ENCODE measurements at regions not wholly inside any gene's neighbourhood (a gene's known extent, or its start where the extent isn't known, plus 50 kb on each side); places are given as distances from the start of the nearest gene placed in this dataset.
"Not testable (repeated sequence)": the region's sequence is repeated elsewhere in the genome, so short reads cannot be mapped to it uniquely, and the experiment has no call there.

DNA sequence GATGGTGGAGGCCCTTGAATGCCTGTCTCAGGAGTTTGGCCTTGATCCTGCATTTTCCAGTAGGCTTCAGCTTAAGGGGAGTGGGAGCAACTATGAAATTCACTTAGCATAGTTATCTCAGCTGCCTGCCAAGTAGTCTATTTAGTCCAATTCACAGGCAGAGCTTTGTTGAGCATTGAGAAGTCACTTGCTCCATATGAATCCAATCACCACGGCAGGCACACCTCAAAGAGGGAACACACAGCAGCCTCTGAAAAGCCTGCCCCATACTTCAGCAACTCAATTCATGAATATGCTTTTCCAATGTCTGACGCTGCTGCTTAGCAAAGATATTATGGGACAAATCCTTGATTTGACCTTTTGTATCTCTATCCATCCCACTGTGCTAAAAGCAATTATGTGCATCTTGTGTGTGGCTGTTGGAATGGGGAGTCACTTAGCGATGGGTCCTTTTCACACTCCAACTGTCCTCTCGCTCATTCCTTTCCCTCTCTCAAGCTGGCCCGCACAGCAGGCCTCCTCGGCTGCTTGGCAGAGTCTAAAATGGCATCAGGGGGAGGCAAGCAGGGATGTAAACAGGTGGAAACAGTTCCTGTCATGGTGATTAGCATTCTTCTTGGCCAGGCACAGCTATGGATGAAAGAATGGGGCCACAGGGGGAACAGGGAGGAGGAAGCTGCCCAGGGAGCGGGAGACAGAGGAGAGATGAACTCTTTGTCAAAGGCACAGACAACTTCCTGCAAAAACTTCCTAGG, 56.0 kb upstream of the LRPPRC start:
- DNase-seq (ENCODE audit: low spot score) = no peak

- DNase-seq (ENCODE audit: low spot score) = no peak
These were observed 56.8 kb upstream of the LRPPRC start for GRCh38 chr2:44052584-44052983.

- no peak for DNase-seq (ENCODE audit: low spot score)
These were observed 57.3 kb upstream of the LRPPRC start for GRCh38 chr2:44053052-44053451.

GRCh38 chr2:44053456-44053855, 57.7 kb upstream of the LRPPRC start:
- DNase-seq (ENCODE audit: low spot score) = no peak

DNA sequence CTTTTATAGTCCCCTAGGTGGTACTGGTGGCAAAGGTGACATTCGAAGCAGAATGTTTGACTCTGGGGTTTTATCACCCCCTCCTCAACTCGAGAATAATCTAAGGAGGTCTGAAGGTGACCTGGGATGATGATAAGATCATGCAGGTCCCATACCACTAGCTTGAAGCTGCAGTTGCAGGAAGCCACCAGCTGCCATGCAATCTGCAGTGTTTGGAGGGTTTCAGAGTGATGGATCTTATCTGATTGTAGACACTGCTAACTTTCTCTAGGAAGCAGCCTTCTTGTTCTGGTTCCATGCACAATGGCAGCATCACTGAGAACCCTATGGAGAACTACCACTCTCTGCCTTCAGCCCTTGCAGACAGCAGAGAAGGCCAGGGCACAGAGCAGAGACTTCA, 59.4 kb upstream of the LRPPRC start:
- DNase-seq (ENCODE audit: low spot score) = no peak

- no peak for DNase-seq (ENCODE audit: low spot score)
These were observed 59.9 kb upstream of the LRPPRC start for GRCh38 chr2:44055664-44056063.

GRCh38 chr2:44056947-44057346, 61.2 kb upstream of the LRPPRC start:
- no peak for DNase-seq (ENCODE audit: low spot score)

DNA sequence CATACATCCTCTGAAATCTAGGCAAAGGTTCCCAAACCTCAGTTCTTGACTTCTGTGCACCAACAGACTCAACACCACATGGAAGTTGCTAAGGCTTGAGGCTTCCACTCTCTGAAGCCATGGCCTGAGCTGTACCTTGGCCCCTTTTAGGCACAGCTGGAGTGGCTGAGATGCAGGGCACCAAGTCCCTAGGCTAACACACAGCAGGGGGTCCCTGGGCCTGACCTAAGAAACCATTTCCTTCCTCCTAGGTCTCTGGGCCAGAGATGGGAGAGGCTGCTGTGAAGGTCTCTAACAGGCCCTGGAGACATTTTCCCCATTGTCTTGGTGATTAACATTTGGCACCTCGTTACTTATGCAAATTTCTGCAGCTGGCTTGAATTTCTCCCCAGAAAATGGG, 64.5 kb upstream of the LRPPRC start:
- DNase-seq (ENCODE audit: low spot score) = not testable (repeated sequence)

GRCh38 chr2:44060990-44061389, 65.2 kb upstream of the LRPPRC start:
- no peak for DNase-seq (ENCODE audit: low spot score)

DNA sequence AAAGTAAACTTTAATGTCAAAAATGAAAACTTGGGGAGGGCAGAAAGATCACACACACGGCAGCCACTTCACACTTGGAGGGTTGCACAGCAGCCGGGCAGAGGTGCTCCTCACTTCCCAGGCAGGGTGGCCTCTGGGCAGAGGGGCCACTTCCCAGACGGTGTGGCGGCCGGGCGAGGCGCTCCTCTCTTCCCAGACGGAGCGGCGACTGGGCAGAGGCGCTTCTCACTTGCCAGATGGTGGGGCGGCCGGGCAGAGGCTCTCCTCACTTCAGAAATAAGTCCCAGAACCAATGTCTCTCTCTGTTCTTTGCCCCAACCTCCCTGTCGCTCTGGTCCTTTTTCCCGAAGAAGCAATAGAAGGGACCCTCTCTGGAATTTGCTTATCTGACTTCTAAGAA, 65.7 kb upstream of the LRPPRC start:
- no peak for DNase-seq (ENCODE audit: low spot score)

- DNase-seq (ENCODE audit: low spot score) = no peak
These were observed 66.1 kb upstream of the LRPPRC start for GRCh38 chr2:44061876-44062275.

GRCh38 chr2:44063033-44063432, 67.2 kb upstream of the LRPPRC start:
- DNase-seq (ENCODE audit: low spot score) = no peak

- DNase-seq (ENCODE audit: low spot score) = not testable (repeated sequence)
These were observed 68.5 kb upstream of the LRPPRC start for GRCh38 chr2:44064281-44064680.

DNA sequence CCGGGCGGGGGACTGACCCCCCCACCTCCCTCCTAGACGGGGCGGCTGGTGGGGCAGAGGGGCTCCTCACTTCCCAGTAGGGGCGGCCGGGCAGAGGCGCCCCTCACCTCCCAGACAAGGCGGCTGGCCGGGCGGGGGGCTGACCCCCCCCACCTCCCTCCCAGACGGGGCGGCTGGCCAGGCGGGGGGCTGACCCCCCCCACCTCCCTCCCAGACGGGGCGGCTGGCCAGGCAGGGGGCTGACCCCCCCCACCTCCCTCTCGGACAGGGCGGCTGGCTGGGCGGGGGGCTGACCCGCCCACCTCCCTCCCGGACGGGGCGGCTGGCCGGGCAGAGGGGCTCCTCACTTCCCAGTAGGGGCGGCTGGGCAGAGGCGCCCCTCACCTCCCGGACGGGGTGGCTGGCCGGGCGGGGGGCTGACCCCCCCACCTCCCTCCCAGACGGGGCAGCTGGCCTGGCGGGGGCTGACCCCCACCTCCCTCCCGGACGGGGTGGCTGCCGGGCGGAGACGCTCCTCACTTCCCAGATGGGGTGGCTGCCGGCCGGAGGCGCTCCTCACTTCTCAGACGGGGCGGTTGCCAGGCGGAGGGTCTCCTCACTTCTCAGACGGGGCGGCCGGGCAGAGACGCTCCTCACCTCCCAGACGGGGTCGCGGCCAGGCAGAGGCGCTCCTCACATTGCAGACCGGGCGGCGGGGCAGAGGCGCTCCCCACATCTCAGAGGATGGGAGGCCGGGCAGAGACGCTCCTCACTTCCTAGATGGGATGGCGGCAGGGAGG, 71.4 kb upstream of the LRPPRC start:
- DNase-seq (ENCODE audit: low spot score) = not testable (repeated sequence)

- DNase-seq (ENCODE audit: low spot score) = not testable (repeated sequence)
These were observed 72.0 kb upstream of the LRPPRC start for GRCh38 chr2:44067791-44068181.

DNA sequence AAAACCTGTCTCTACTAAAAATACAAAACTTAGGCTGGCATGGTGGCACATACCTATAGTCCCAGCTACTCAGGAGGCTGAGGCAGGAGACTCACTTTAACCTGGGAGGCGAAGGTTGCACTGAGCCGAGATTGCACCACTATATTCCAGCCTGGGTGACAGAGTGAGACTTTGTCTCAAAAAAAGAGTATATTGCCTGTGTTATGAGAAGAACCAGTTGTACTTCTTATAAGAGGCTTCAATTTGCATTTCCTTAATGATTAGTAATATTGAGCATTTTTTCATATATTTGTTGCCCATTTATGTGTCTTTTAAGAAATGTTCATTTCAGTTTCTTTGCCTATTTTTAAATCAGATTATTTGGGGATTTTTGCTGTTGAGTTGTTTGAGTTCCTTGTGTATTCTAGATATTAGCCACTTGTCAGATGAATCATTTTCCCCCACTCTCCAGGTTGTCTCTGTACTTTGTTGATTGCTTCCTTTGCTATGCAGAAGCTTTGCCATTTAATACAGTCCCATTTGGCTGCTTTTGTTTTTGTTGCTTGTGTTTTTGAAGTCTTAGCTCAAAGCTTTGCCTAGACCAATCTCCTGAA, 75.8 kb upstream of the LRPPRC start:
- no peak for DNase-seq (ENCODE audit: low spot score)

DNA sequence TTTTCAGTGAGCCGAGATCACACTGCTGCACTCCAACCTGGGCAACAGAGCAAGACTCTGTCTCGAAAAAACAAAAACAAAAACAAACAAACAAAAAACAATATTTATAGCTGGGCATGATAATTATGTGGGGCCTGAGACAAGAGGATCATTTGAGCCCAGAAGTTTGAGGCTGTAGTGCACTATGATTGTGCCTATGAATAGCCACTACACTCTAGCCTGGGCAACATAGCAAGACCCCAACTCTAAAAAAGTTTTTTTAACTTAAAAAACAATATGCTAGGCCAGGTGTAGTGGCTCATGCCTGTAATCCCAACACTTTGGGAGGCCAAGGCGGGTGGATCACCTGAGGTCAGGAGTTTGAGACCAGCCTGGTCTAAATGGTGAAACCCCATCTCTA, 77.9 kb upstream of the LRPPRC start:
- DNase-seq (ENCODE audit: low spot score) = not testable (repeated sequence)

GRCh38 chr2:44074795-44075194, 79.0 kb upstream of the LRPPRC start:
- DNase-seq (ENCODE audit: low spot score) = not testable (repeated sequence)

- no peak for DNase-seq (ENCODE audit: low spot score)
These were observed 79.8 kb upstream of the LRPPRC start for GRCh38 chr2:44075541-44075940.

DNA sequence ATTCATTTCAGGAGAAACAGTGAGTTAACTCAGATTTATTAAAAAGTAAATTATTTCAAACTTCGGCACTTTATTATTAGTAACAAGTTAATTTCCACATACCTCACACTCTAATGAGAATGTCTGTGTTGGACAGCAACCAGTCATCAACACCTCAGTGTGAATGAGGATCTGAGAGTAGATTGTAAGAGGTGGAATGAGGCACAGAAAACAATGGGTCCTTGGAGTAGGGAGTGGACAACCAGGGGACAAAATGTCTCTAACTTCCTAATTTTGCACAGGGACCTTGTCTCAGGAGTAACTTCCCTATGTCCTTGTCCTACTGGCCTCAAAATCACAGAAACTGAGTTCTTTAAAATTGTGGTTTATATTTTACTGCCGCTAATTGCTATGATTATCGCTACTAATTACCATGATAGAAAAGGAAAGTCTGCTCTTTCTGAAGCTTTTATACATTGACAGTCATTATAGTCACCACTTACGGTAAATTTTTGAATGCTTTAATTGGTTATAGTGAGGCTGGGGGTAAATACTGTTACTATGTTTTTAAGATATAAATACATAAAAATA, 82.2 kb upstream of the LRPPRC start:
- no peak for DNase-seq (ENCODE audit: low spot score)

- no peak for DNase-seq (ENCODE audit: low spot score)
These were observed 83.9 kb upstream of the LRPPRC start for GRCh38 chr2:44079686-44080085.

GRCh38 chr2:44083054-44083453, 85.6 kb upstream of the PPM1B start:
- DNase-seq (ENCODE audit: low spot score) = no peak

GRCh38 chr2:44084850-44085249, 83.8 kb upstream of the PPM1B start:
- DNase-seq (ENCODE audit: low spot score) = no peak

Data from mucosa of gallbladder (tissue), 1 donor.